Glutamatergic neuron (in vitro differentiated cells): ENCODE measurements at regions not wholly inside any gene's neighbourhood (a gene's known extent, or its start where the extent isn't known, plus 50 kb on each side); places are given as distances from the start of the nearest gene placed in this dataset.

Source experiments
- DNase-seq: peaks from one replicate; pipeline ENCODE4 v3.0.0; 2022
- H3K27ac Mint-ChIP-seq: one replicate; pipeline ENCODE4 v1.8.0; 2020; ENCODE audit warnings: mild to moderate bottlenecking, mixed read lengths, inconsistent platforms; ENCODE audit not compliant: unreplicated experiment
- H3K27me3 Mint-ChIP-seq: one replicate; pipeline ENCODE4 v1.8.0; 2020; ENCODE audit warnings: mild to moderate bottlenecking, moderate library complexity, mixed read lengths, inconsistent platforms; ENCODE audit not compliant: unreplicated experiment
- H3K36me3 Mint-ChIP-seq: one replicate; pipeline ENCODE4 v1.8.0; 2020; ENCODE audit warnings: mild to moderate bottlenecking, mixed read lengths, inconsistent platforms; ENCODE audit not compliant: unreplicated experiment
- H3K4me1 Mint-ChIP-seq: one replicate; pipeline ENCODE4 v1.8.0; 2020; ENCODE audit warnings: mild to moderate bottlenecking, low read depth, mixed read lengths, inconsistent platforms; ENCODE audit not compliant: unreplicated experiment
- H3K4me3 Mint-ChIP-seq: one replicate; pipeline ENCODE4 v1.8.0; 2020; ENCODE audit warnings: mild to moderate bottlenecking, mixed read lengths, inconsistent platforms; ENCODE audit not compliant: unreplicated experiment
- H3K9me3 Mint-ChIP-seq: one replicate; pipeline ENCODE4 v1.8.0; 2020; ENCODE audit warnings: mild to moderate bottlenecking, moderate library complexity, mixed read lengths, inconsistent platforms; ENCODE audit not compliant: unreplicated experiment
- TF ChIP-seq, protein P1 (sequence below): fragments of 200-600 bp; sonication (generic); IDR thresholded peaks from one replicate; pipeline ENCODE4 v1.5.0; 2021; ENCODE audit not compliant: partially characterized antibody, unreplicated experiment

DNA sequence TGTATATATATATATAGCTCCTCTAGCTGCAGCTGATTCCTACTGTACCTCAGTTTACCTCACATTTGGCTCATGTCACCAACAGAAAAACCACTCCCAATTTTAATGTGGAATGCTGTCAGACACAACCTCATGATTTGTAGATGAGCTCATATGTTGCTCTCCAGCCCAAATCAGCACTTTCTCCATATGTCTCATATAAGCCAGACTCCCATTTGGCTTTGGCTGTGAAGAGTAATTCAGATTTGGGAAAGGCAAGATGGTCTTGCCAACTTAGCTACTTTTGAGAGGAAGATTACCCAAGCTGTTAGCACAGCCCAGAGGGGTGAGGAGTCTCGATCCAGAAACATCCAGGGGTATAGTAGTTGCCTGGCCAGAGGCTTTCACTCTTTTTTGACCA, 342.2 kb upstream of the NT5E start:
- no peaks in the 10 kb centered on the region for H3K27me3 Mint-ChIP-seq
- H3K36me3 Mint-ChIP-seq, result no peaks in the 10 kb centered on the region
- TF ChIP-seq, protein P1, sequence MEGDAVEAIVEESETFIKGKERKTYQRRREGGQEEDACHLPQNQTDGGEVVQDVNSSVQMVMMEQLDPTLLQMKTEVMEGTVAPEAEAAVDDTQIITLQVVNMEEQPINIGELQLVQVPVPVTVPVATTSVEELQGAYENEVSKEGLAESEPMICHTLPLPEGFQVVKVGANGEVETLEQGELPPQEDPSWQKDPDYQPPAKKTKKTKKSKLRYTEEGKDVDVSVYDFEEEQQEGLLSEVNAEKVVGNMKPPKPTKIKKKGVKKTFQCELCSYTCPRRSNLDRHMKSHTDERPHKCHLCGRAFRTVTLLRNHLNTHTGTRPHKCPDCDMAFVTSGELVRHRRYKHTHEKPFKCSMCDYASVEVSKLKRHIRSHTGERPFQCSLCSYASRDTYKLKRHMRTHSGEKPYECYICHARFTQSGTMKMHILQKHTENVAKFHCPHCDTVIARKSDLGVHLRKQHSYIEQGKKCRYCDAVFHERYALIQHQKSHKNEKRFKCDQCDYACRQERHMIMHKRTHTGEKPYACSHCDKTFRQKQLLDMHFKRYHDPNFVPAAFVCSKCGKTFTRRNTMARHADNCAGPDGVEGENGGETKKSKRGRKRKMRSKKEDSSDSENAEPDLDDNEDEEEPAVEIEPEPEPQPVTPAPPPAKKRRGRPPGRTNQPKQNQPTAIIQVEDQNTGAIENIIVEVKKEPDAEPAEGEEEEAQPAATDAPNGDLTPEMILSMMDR, result no peak
- H3K4me3 Mint-ChIP-seq, result no peak overlapping the region
- H3K4me1 Mint-ChIP-seq, result peaks cover 7% of the 10 kb centered on the region
- H3K9me3 Mint-ChIP-seq, result no peaks in the 10 kb centered on the region
- no peak overlapping the region for H3K27ac Mint-ChIP-seq
- no peak for DNase-seq

- Mint-ChIP-seq H3K4me3 (no peak overlapping the region), H3K9me3 (peaks cover 11% of the 10 kb centered on the region), H3K36me3 (peaks cover 6% of the 10 kb centered on the region), H3K27ac (no peak overlapping the region), H3K27me3 (peaks cover 2% of the 10 kb centered on the region), H3K4me1 (no peaks in the 10 kb centered on the region)
- TF ChIP-seq, protein P1, result no peak
- DNase-seq, result no peak
Measured at GRCh38 chr6:85096976-85097375, 332.6 kb upstream of the TBX18 start.

DNA sequence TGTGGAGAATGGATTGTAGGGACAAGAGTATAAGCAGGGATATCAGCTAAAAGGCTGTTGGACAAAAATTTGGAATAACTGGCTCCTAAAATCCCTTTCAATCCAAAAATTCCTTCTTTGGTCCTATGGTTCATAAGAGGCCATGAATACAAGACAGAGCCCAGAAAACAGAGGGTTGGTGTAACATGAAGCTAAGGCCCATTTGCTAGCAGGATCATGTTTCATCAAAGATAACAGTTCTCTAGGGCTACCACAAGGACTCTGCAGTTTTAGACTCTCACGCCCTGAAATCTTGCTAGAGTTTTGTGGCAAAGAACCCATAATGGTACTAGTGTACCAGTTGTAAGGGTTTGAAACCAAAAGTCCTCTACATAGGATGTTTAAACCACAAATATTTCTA, 327.8 kb upstream of the TBX18 start:
- Mint-ChIP-seq H3K27me3 (peaks cover 2% of the 10 kb centered on the region), H3K4me3 (no peak overlapping the region), H3K36me3 (no peaks in the 10 kb centered on the region), H3K27ac (no peak overlapping the region), H3K9me3 (peaks cover 2% of the 10 kb centered on the region), H3K4me1 (no peaks in the 10 kb centered on the region)
- TF ChIP-seq, protein P1, result no peak
- no peak for DNase-seq

GRCh38 chr6:85089255-85089654, 324.9 kb upstream of the TBX18 start:
- Mint-ChIP-seq H3K27ac (no peak overlapping the region), H3K36me3 (no peaks in the 10 kb centered on the region), H3K27me3 (no peaks in the 10 kb centered on the region), H3K9me3 (peaks cover 2% of the 10 kb centered on the region), H3K4me1 (no peaks in the 10 kb centered on the region), H3K4me3 (no peak overlapping the region)
- TF ChIP-seq, protein P1, result no peak
- no peak for DNase-seq

- no peak overlapping the region for H3K27ac Mint-ChIP-seq
- no peaks in the 10 kb centered on the region for H3K4me1 Mint-ChIP-seq
- H3K36me3 Mint-ChIP-seq, result no peaks in the 10 kb centered on the region
- no peaks in the 10 kb centered on the region for H3K9me3 Mint-ChIP-seq
- no peaks in the 10 kb centered on the region for H3K27me3 Mint-ChIP-seq
- no peak overlapping the region for H3K4me3 Mint-ChIP-seq
- DNase-seq, result no peak
- TF ChIP-seq, protein P1, result no peak
Measured at GRCh38 chr6:85085875-85086274, 321.5 kb upstream of the TBX18 start.
